SK-N-SH treated with all-trans-retinoic acid at 6 μM for 48 hours (cell line): ENCODE measurements at regions not wholly inside any gene's neighbourhood (a gene's known extent, or its start where the extent isn't known, plus 50 kb on each side); places are given as distances from the start of the nearest gene placed in this dataset.

Experiments
- ESRRG ChIP-seq: fragments of 250-450 bp; sonication (Bioruptor Pico); IDR thresholded peaks from 2 replicates; pipeline ENCODE4 v1.6.1; 2021; ENCODE audit warnings: mild to moderate bottlenecking
- OSR1 ChIP-seq: fragments of 250-450 bp; sonication (Bioruptor Pico); IDR thresholded peaks from 2 replicates; pipeline ENCODE4 v1.8.0; 2022; ENCODE audit warnings: moderate library complexity, mild to moderate bottlenecking, inconsistent platforms
- ZFP30 ChIP-seq: fragments of 450-650 bp; formaldehyde crosslinking; IDR thresholded peaks from 2 replicates; pipeline ENCODE4 v1.5.0; 2022; ENCODE audit warnings: mild to moderate bottlenecking, moderate library complexity
- ZNF70 ChIP-seq: fragments of 450-650 bp; formaldehyde crosslinking; IDR thresholded peaks from 2 replicates; pipeline ENCODE4 v1.5.0; 2020; ENCODE audit warnings: mild to moderate bottlenecking, moderate library complexity
- ZNF8 ChIP-seq: fragments of 450-650 bp; formaldehyde crosslinking; IDR thresholded peaks from 2 replicates; pipeline ENCODE4 v1.5.0; 2020; ENCODE audit warnings: mild to moderate bottlenecking, moderate library complexity
- TF ChIP-seq, protein P1 (sequence below): fragments of 250-450 bp; sonication (Bioruptor Pico); IDR thresholded peaks from 2 replicates; pipeline ENCODE4 v1.8.0; 2020; ENCODE audit warnings: mild to moderate bottlenecking, moderate library complexity, borderline replicate concordance

DNA sequence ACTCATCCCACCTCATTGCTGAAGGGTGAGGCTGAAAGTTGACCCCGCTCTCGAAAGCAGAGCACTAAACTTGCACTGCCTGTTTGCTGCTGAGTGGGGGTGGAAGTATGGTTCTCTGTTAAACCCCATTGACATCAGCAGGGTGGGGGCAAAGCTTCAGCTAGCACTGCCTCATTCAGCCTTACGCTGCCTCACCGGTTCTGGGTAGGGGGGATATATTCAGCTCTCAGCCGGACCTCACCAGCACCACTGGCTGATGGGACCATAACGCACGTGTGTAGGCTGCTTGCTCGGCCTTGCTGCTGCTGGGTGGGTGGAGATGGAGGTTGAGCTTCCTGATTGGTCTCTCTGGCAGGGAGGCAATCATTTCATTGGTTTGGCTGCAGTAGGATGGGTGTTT is 265.7 kb upstream of the RTL1 start:
- TF ChIP-seq ZNF8 (no peak), ESRRG (CRISPR knock-in tag) (no peak), OSR1 (CRISPR knock-in tag) (no peak), ZFP30 (CRISPR knock-in tag) (no peak), ZNF70 (CRISPR knock-in tag) (no peak)
- TF ChIP-seq, protein P1, sequence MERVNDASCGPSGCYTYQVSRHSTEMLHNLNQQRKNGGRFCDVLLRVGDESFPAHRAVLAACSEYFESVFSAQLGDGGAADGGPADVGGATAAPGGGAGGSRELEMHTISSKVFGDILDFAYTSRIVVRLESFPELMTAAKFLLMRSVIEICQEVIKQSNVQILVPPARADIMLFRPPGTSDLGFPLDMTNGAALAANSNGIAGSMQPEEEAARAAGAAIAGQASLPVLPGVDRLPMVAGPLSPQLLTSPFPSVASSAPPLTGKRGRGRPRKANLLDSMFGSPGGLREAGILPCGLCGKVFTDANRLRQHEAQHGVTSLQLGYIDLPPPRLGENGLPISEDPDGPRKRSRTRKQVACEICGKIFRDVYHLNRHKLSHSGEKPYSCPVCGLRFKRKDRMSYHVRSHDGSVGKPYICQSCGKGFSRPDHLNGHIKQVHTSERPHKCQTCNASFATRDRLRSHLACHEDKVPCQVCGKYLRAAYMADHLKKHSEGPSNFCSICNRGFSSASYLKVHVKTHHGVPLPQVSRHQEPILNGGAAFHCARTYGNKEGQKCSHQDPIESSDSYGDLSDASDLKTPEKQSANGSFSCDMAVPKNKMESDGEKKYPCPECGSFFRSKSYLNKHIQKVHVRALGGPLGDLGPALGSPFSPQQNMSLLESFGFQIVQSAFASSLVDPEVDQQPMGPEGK (CRISPR knock-in tag): no peak
